ENCODE measurements at regions not wholly inside any gene's neighbourhood (a gene's known extent, or its start where the extent isn't known, plus 50 kb on each side); places are given as distances from the start of the nearest gene placed in this dataset.

DNA sequence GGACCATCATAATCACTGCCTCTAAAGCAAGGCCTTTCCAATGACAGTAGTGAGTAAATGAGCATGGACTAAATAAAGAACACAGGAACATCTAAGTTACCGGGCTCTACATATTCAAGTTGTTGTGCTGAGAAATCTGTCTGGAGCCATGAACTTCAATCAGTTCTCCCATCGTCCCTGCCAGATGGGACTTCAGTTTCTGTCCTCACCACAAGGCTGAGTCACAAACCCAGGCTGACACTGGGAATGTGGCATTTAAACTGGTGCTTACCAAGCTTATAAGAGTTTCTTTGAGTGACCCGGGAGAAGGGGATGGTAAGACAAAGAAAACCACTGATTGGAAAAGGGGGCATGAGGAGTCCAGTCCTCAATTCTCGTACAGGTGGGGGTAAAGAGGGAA, 497.0 kb downstream of the MAFB start:
- H3K27ac ChIP-seq (ENCODE audit: low read depth, low read length): no peak overlapping the region
- H3K9me3 ChIP-seq (ENCODE audit: insufficient read depth, low read depth, low read length): no peaks in the 10 kb centered on the region
- H3K27me3 ChIP-seq (ENCODE audit: insufficient read depth, low read length): no peaks in the 10 kb centered on the region
- H3K4me3 ChIP-seq (ENCODE audit: low read length): no peak overlapping the region
- H3K36me3 ChIP-seq (ENCODE audit: insufficient read depth, low read length): no peaks in the 10 kb centered on the region
- WGBS: 91% methylated on average over 3 of the region's 4 CpGs
- H3K9ac ChIP-seq (ENCODE audit: low read depth, low read length): no peak overlapping the region
- H3K4me1 ChIP-seq (ENCODE audit: insufficient read depth, low read length): no peaks in the 10 kb centered on the region

DNA sequence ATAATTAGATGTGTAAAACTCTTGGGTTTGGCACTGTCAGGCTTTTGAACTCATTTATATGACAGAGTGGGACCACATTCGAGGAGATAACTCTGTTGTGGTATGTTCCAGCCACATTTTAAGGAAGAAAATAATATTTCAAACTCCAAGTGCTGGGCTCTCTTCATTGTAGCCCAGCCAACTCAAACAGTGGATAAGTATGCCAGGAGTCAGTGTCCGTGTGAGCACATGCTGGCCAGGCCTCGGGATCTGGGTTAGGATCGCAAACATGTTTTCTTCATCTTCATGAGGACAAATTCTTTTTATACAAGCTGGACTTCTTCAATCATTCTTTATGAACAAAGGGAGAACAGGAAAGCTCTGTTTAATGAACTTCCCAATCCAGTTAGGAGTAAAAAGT, 497.5 kb downstream of the MAFB start:
- H3K4me3 ChIP-seq (ENCODE audit: low read length): no peak overlapping the region
- no peaks in the 10 kb centered on the region for H3K36me3 ChIP-seq (ENCODE audit: insufficient read depth, low read length)
- H3K27ac ChIP-seq (ENCODE audit: low read depth, low read length): no peak overlapping the region
- H3K9me3 ChIP-seq (ENCODE audit: insufficient read depth, low read depth, low read length): no peaks in the 10 kb centered on the region
- no peaks in the 10 kb centered on the region for H3K27me3 ChIP-seq (ENCODE audit: insufficient read depth, low read length)
- 95% methylated on average over 4 of the region's 4 CpGs for WGBS
- H3K4me1 ChIP-seq (ENCODE audit: insufficient read depth, low read length): no peaks in the 10 kb centered on the region
- no peak overlapping the region for H3K9ac ChIP-seq (ENCODE audit: low read depth, low read length)

DNA sequence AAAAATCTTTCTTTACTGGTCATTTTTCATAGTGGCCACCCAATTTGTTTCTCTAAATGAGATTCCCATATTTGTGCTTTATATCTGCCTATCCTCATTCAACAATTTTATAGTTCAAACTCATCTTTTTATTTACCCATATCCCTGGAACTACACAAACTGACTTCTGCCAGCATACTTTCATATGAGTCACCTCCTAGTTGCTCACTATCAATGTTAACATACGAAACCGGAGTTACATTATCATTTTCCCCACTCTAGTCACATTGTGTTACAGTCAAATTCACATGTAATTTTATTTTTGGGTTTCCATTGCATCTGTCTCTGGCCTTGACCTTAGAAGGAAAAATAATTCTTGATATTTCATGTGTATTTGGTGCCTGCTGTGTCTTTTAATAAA, 499.4 kb downstream of the MAFB start:
- Histone ChIP-seq H3K27me3 (ENCODE audit: insufficient read depth, low read length) (no peaks in the 10 kb centered on the region), H3K9ac (ENCODE audit: low read depth, low read length) (no peak overlapping the region), H3K27ac (ENCODE audit: low read depth, low read length) (no peak overlapping the region), H3K4me3 (ENCODE audit: low read length) (no peak overlapping the region), H3K4me1 (ENCODE audit: insufficient read depth, low read length) (no peaks in the 10 kb centered on the region), H3K36me3 (ENCODE audit: insufficient read depth, low read length) (no peaks in the 10 kb centered on the region), H3K9me3 (ENCODE audit: insufficient read depth, low read depth, low read length) (no peaks in the 10 kb centered on the region)
- 97% methylated on average over 2 of the region's 2 CpGs for WGBS

DNA sequence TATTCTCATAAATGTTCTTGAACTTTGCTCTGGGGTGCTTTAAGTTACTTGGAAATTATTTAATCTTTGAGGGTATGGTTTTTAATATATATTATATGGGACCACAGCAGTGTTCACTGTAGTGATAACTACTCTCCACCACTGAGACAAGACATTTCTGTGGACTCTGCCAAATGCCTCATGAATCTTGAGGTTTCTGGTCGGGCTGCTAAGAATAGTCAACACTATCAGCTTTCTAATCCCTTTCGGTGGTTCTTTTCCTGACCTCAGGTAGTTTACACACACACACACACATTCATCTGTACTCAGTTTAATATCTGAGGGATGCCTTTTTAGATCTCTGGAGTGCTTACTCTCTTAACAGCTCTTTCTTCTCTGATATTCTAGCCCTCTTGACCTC, 500.7 kb downstream of the MAFB start:
- H3K27ac ChIP-seq (ENCODE audit: low read depth, low read length): no peak overlapping the region
- no peaks in the 10 kb centered on the region for H3K4me1 ChIP-seq (ENCODE audit: insufficient read depth, low read length)
- no peaks in the 10 kb centered on the region for H3K27me3 ChIP-seq (ENCODE audit: insufficient read depth, low read length)
- no peak overlapping the region for H3K4me3 ChIP-seq (ENCODE audit: low read length)
- WGBS: 94% methylated on average over 2 of the region's 2 CpGs
- H3K9me3 ChIP-seq (ENCODE audit: insufficient read depth, low read depth, low read length): no peaks in the 10 kb centered on the region
- no peaks in the 10 kb centered on the region for H3K36me3 ChIP-seq (ENCODE audit: insufficient read depth, low read length)
- no peak overlapping the region for H3K9ac ChIP-seq (ENCODE audit: low read depth, low read length)

- no CpG with 5 or more reads among the region's 2 CpGs for WGBS
- no peaks in the 10 kb centered on the region for H3K36me3 ChIP-seq (ENCODE audit: insufficient read depth, low read length)
- H3K27me3 ChIP-seq (ENCODE audit: insufficient read depth, low read length): no peaks in the 10 kb centered on the region
- no peak overlapping the region for H3K27ac ChIP-seq (ENCODE audit: low read depth, low read length)
- no peak overlapping the region for H3K4me3 ChIP-seq (ENCODE audit: low read length)
- H3K9me3 ChIP-seq (ENCODE audit: insufficient read depth, low read depth, low read length): no peaks in the 10 kb centered on the region
- H3K9ac ChIP-seq (ENCODE audit: low read depth, low read length): no peak overlapping the region
- H3K4me1 ChIP-seq (ENCODE audit: insufficient read depth, low read length): no peaks in the 10 kb centered on the region
Observed at GRCh38 chr20:40186826-40187225, 502.2 kb downstream of the MAFB start.

DNA sequence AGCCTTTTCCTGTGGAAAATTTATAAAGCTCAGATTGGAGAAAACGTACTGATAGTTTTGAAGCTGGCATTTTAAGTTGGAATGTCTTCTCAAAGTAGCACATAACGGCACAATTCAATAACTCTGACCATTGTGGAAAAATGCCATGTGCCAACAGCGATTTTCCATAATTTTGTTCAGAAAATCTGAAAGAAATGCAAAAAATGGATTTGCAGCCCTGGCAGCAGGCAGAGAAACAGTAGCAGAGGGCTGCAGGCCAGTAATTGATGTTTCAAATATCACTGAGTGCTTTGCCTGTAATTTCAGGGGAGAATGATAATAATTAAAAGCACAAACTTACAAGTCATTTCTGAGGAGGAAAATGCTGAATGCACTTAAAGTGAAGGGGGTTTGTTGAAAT, 507.4 kb downstream of the MAFB start:
- no peak overlapping the region for H3K4me3 ChIP-seq (ENCODE audit: low read length)
- WGBS: 96% methylated on average over 3 of the region's 3 CpGs

GRCh38 chr20:40176098-40176841, 512.8 kb downstream of the MAFB start:
- WGBS: 92% methylated on average over 3 of the region's 4 CpGs
- Histone ChIP-seq H3K9me3 (ENCODE audit: insufficient read depth, low read depth, low read length) (no peaks in the 10 kb centered on the region), H3K4me1 (ENCODE audit: insufficient read depth, low read length) (peaks cover 16% of the 10 kb centered on the region), H3K36me3 (ENCODE audit: insufficient read depth, low read length) (no peaks in the 10 kb centered on the region), H3K4me3 (ENCODE audit: low read length) (no peak overlapping the region), H3K9ac (ENCODE audit: low read depth, low read length) (no peak overlapping the region), H3K27me3 (ENCODE audit: insufficient read depth, low read length) (no peaks in the 10 kb centered on the region), H3K27ac (ENCODE audit: low read depth, low read length) (no peak overlapping the region)

More for the DNA sequence above, 507.4 kb downstream of the MAFB start:
- Histone ChIP-seq H3K9ac (ENCODE audit: low read depth, low read length) (no peak overlapping the region), H3K27me3 (ENCODE audit: insufficient read depth, low read length) (no peaks in the 10 kb centered on the region), H3K27ac (ENCODE audit: low read depth, low read length) (no peak overlapping the region), H3K36me3 (ENCODE audit: insufficient read depth, low read length) (no peaks in the 10 kb centered on the region), H3K4me1 (ENCODE audit: insufficient read depth, low read length) (no peaks in the 10 kb centered on the region), H3K9me3 (ENCODE audit: insufficient read depth, low read depth, low read length) (no peaks in the 10 kb centered on the region)

DNA sequence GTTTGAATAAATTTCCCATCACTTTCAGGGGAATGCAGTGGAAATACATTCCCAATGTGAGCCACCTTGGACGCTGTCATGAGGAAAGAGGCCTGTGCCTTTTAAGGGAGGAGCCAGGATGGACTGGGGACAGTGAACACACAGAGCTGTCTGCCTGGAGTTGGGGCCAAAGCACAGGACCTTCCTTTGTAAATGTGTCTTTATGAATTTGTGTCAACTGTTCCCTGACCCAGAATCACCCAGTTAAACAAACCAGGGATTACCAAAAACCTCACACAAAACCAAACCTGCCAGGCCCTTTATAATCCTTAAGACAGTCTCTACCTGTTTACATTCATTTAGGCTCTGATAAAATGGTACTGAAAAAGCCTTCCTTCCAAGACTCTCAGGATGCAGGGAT, 513.7 kb downstream of the MAFB start:
- WGBS: 88% methylated on average over 1 of the region's 1 CpG
- Histone ChIP-seq H3K36me3 (ENCODE audit: insufficient read depth, low read length) (no peaks in the 10 kb centered on the region), H3K9ac (ENCODE audit: low read depth, low read length) (no peak overlapping the region), H3K9me3 (ENCODE audit: insufficient read depth, low read depth, low read length) (no peaks in the 10 kb centered on the region), H3K27me3 (ENCODE audit: insufficient read depth, low read length) (no peaks in the 10 kb centered on the region), H3K4me3 (ENCODE audit: low read length) (no peak overlapping the region), H3K4me1 (ENCODE audit: insufficient read depth, low read length) (peaks cover 16% of the 10 kb centered on the region), H3K27ac (ENCODE audit: low read depth, low read length) (no peak overlapping the region)

- Histone ChIP-seq H3K9me3 (ENCODE audit: insufficient read depth, low read depth, low read length) (no peaks in the 10 kb centered on the region), H3K27me3 (ENCODE audit: insufficient read depth, low read length) (no peaks in the 10 kb centered on the region), H3K27ac (ENCODE audit: low read depth, low read length) (no peak overlapping the region), H3K9ac (ENCODE audit: low read depth, low read length) (no peak overlapping the region), H3K36me3 (ENCODE audit: insufficient read depth, low read length) (no peaks in the 10 kb centered on the region), H3K4me3 (ENCODE audit: low read length) (no peak overlapping the region), H3K4me1 (ENCODE audit: insufficient read depth, low read length) (peaks cover 16% of the 10 kb centered on the region)
- WGBS: 77% methylated on average over 3 of the region's 5 CpGs
Observed at GRCh38 chr20:40173872-40174271, 515.2 kb downstream of the MAFB start.

GRCh38 chr20:40168981-40169620, 519.9 kb downstream of the MAFB start:
- peaks cover 9% of the 10 kb centered on the region for H3K4me1 ChIP-seq (ENCODE audit: insufficient read depth, low read length)
- H3K4me3 ChIP-seq (ENCODE audit: low read length): no peak overlapping the region
- no peaks in the 10 kb centered on the region for H3K27me3 ChIP-seq (ENCODE audit: insufficient read depth, low read length)
- 89% methylated on average over 2 of the region's 2 CpGs for WGBS
- H3K9me3 ChIP-seq (ENCODE audit: insufficient read depth, low read depth, low read length): no peaks in the 10 kb centered on the region
- H3K36me3 ChIP-seq (ENCODE audit: insufficient read depth, low read length): no peaks in the 10 kb centered on the region
- H3K27ac ChIP-seq (ENCODE audit: low read depth, low read length): no peak overlapping the region
- no peak overlapping the region for H3K9ac ChIP-seq (ENCODE audit: low read depth, low read length)

DNA sequence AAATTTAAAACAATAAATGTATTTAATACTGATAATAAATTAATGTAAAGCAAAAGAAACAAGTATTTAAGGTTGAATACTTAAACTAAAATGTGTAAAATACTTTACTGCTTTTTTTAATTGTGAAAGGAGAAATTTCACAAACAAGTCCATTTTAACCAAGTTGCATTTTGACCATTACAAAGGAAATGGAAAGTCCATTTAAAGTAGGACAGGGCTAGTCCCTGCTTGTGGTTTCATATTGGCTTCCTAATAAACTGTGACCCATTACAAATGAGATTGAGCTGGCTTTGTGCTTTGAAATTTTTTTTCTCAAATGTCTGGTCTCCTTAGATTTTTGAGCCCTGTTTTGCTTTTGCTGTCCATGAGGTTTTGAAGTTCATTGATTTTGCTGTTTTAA, 527.6 kb downstream of the MAFB start:
- no peaks in the 10 kb centered on the region for H3K36me3 ChIP-seq (ENCODE audit: insufficient read depth, low read length)
- no peak overlapping the region for H3K27ac ChIP-seq (ENCODE audit: low read depth, low read length)
- H3K4me1 ChIP-seq (ENCODE audit: insufficient read depth, low read length): no peaks in the 10 kb centered on the region
- H3K4me3 ChIP-seq (ENCODE audit: low read length): no peak overlapping the region
- no peak overlapping the region for H3K9ac ChIP-seq (ENCODE audit: low read depth, low read length)
- no peaks in the 10 kb centered on the region for H3K27me3 ChIP-seq (ENCODE audit: insufficient read depth, low read length)
- H3K9me3 ChIP-seq (ENCODE audit: insufficient read depth, low read depth, low read length): no peaks in the 10 kb centered on the region
